OCI-LY3 (cell line): ENCODE measurements at regions not wholly inside any gene's neighbourhood (a gene's known extent, or its start where the extent isn't known, plus 50 kb on each side); places are given as distances from the start of the nearest gene placed in this dataset.

Experiments used
- EZH2phosphoT487 ChIP-seq: fragments of 200-600 bp; shearing (Covaris generic); IDR thresholded peaks from 2 replicates; pipeline ENCODE4 v1.6.1; 2018; ENCODE audit warnings: antibody characterized with exemption, mixed run types, low read depth
- TF ChIP-seq, protein P1 (sequence below): fragments of 200-600, 300-600 bp; sonication (generic); IDR thresholded peaks from 2 replicates; pipeline ENCODE4 v1.5.1; 2014; ENCODE audit warnings: antibody characterized with exemption, low read length, low read depth

DNA sequence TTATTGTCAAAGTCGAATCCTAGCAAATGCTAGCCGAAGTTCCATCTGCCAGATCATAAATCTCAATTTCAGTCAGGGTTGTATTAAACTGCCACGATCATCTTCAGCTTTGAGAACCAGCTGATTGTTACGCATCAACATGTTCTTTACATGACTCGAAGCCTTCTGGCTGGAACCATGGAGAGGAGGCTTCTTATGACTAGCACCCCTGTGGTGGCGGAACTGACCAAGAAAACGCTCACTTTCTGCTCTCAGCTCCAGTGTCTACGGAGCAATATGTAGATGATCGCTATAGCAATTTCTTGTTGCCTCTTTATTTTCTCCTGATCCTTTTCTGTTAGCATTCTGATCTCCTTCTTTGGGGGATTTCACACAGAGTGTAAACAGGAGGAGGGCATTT is 479.4 kb upstream of the SLC35B3 start:
- TF ChIP-seq, protein P1, sequence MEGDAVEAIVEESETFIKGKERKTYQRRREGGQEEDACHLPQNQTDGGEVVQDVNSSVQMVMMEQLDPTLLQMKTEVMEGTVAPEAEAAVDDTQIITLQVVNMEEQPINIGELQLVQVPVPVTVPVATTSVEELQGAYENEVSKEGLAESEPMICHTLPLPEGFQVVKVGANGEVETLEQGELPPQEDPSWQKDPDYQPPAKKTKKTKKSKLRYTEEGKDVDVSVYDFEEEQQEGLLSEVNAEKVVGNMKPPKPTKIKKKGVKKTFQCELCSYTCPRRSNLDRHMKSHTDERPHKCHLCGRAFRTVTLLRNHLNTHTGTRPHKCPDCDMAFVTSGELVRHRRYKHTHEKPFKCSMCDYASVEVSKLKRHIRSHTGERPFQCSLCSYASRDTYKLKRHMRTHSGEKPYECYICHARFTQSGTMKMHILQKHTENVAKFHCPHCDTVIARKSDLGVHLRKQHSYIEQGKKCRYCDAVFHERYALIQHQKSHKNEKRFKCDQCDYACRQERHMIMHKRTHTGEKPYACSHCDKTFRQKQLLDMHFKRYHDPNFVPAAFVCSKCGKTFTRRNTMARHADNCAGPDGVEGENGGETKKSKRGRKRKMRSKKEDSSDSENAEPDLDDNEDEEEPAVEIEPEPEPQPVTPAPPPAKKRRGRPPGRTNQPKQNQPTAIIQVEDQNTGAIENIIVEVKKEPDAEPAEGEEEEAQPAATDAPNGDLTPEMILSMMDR: no peak
- no peak for TF ChIP-seq EZH2phosphoT487
